Calu3 (cell line): ENCODE measurements at regions not wholly inside any gene's neighbourhood (a gene's known extent, or its start where the extent isn't known, plus 50 kb on each side); places are given as distances from the start of the nearest gene placed in this dataset.

Experiments used
- BruUV-seq: library from RNA; stranded (reverse); fragments of 400-500 nt; replicated peaks from 2 replicates; lab custom pipeline; 2021; lab: Mats Ljungman, UMichigan
- CTCF ChIA-PET: fragments of 300-600 bp; sonication (Branson Sonifier 250); formaldehyde crosslinking; loops from one replicate; lab custom pipeline; 2022; ENCODE audit warnings: antibody characterized with exemption; lab: Charles Lee
- DNase-seq: peaks from one replicate; pipeline ENCODE4 v3.0.0; 2022
- H3K27ac Mint-ChIP-seq: one replicate; pipeline ENCODE4 v1.8.0; 2022; ENCODE audit warnings: mixed read lengths; ENCODE audit not compliant: unreplicated experiment
- H3K27me3 Mint-ChIP-seq: one replicate; pipeline ENCODE4 v1.8.0; 2022; ENCODE audit warnings: mixed read lengths; ENCODE audit not compliant: unreplicated experiment
- H3K36me3 Mint-ChIP-seq: one replicate; pipeline ENCODE4 v1.8.0; 2022; ENCODE audit warnings: mild to moderate bottlenecking, moderate library complexity, mixed read lengths; ENCODE audit not compliant: insufficient read depth, unreplicated experiment
- H3K4me1 Mint-ChIP-seq: one replicate; pipeline ENCODE4 v1.8.0; 2022; ENCODE audit warnings: mild to moderate bottlenecking, low read depth, mixed read lengths; ENCODE audit not compliant: unreplicated experiment
- H3K4me3 Mint-ChIP-seq: one replicate; pipeline ENCODE4 v1.8.0; 2022; ENCODE audit warnings: mild to moderate bottlenecking, low read depth, moderate library complexity, mixed read lengths; ENCODE audit not compliant: unreplicated experiment
- H3K9me3 Mint-ChIP-seq: one replicate; pipeline ENCODE4 v1.8.0; 2022; ENCODE audit warnings: low read depth, mixed read lengths; ENCODE audit not compliant: unreplicated experiment
- intact Hi-C: fragments of 100-400 bp; cut with micrococcal nuclease; formaldehyde crosslinking; loops from one replicate; pipeline ENCODE4 v1.10.0; 2022; ENCODE audit not compliant: unreplicated experiment
- TF ChIP-seq, protein P1 (sequence below): fragments of 200-600 bp; IDR thresholded peaks from one replicate; pipeline ENCODE4 v1.8.0; 2022; ENCODE audit warnings: antibody characterized with exemption; ENCODE audit not compliant: unreplicated experiment

DNA sequence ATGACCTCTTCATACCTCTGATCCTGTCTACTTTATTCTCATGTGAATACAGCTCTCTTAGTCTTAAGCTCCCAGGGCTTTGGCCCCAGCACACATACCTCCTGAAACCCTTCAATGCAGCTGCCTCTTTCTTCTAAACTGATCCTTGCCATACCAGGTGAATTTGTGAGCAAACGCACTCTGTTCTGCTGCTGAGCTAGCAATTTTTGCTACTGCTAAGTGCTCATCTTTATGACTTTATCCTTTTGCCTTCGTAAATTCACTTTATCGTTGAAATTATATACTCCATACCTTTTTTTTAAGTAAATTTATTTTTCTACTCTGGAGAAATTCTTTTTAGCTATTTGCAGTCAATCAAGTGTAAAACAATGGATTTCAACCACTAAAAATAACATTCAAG, 287.7 kb downstream of the CMPK2 start:
- CTCF ChIA-PET, result no interaction called here
- H3K36me3 Mint-ChIP-seq, result no peaks in the 10 kb centered on the region
- peaks cover 5% of the 10 kb centered on the region for H3K9me3 Mint-ChIP-seq
- TF ChIP-seq, protein P1, sequence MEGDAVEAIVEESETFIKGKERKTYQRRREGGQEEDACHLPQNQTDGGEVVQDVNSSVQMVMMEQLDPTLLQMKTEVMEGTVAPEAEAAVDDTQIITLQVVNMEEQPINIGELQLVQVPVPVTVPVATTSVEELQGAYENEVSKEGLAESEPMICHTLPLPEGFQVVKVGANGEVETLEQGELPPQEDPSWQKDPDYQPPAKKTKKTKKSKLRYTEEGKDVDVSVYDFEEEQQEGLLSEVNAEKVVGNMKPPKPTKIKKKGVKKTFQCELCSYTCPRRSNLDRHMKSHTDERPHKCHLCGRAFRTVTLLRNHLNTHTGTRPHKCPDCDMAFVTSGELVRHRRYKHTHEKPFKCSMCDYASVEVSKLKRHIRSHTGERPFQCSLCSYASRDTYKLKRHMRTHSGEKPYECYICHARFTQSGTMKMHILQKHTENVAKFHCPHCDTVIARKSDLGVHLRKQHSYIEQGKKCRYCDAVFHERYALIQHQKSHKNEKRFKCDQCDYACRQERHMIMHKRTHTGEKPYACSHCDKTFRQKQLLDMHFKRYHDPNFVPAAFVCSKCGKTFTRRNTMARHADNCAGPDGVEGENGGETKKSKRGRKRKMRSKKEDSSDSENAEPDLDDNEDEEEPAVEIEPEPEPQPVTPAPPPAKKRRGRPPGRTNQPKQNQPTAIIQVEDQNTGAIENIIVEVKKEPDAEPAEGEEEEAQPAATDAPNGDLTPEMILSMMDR, result no peak
- DNase-seq, result no peak
- no peaks in the 10 kb centered on the region for H3K27me3 Mint-ChIP-seq
- intact Hi-C loops, result no loop called here
- no peak overlapping the region for H3K27ac Mint-ChIP-seq
- no TSS peak for BruUV-seq
- H3K4me3 Mint-ChIP-seq, result no peak overlapping the region
- H3K4me1 Mint-ChIP-seq, result no peaks in the 10 kb centered on the region

DNA sequence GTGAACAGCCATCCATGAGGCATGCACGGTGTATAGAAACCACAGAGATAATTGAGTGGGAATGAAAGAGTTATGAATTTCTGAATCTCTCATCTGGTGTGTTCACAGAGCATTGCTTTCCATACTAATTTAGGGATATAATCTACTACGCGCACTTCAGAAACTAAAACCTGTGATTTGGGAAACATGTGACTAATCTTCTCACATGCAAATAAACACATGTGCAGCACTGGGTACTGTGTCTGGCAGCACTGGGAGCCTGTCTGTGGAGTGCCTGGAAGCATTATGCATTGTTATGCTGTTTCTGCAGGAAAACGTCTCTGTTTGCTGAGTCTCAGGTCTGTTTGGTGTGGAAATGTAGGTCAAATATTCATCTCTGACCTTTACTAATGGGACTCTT, 287.3 kb downstream of the CMPK2 start:
- intact Hi-C loops, result no loop called here
- H3K9me3 Mint-ChIP-seq, result peaks cover 5% of the 10 kb centered on the region
- no peaks in the 10 kb centered on the region for H3K27me3 Mint-ChIP-seq
- H3K36me3 Mint-ChIP-seq, result no peaks in the 10 kb centered on the region
- no peaks in the 10 kb centered on the region for H3K4me1 Mint-ChIP-seq
- H3K27ac Mint-ChIP-seq, result no peak overlapping the region
- CTCF ChIA-PET, result no interaction called here
- no peak overlapping the region for H3K4me3 Mint-ChIP-seq
- TF ChIP-seq, protein P1, result no peak
- BruUV-seq, result no TSS peak
- DNase-seq, result no peak

DNA sequence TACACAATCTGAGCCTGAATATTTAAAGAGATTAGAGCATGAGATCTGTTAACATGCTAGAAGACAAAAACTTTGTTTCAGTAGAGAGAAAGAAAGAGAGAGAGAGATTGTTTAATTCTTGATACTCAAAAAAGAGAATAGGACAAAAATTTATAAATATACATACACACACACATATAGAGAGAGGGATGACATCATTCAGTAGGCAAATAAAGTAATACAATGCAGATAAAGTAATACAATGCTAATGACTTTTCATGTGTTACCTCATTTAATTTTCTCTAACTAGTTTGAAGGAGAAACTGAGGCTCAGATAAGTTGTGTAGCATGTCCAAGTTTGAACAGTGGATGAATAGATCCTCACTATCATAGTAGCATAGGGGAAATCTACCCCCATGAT, 286.4 kb downstream of the CMPK2 start:
- Mint-ChIP-seq H3K27me3 (no peaks in the 10 kb centered on the region), H3K4me1 (no peaks in the 10 kb centered on the region), H3K9me3 (peaks cover 5% of the 10 kb centered on the region), H3K4me3 (no peak overlapping the region), H3K27ac (no peak overlapping the region), H3K36me3 (no peaks in the 10 kb centered on the region)
- BruUV-seq, result no TSS peak
- TF ChIP-seq, protein P1, result no peak
- CTCF ChIA-PET, result no interaction called here
- DNase-seq, result no peak
- intact Hi-C loops, result no loop called here

GRCh38 chr2:6580982-6581381, 284.7 kb downstream of the CMPK2 start:
- no peaks in the 10 kb centered on the region for H3K36me3 Mint-ChIP-seq
- no peaks in the 10 kb centered on the region for H3K4me1 Mint-ChIP-seq
- no peak overlapping the region for H3K4me3 Mint-ChIP-seq
- no TSS peak for BruUV-seq
- DNase-seq, result no peak
- TF ChIP-seq, protein P1, result no peak
- H3K27me3 Mint-ChIP-seq, result no peaks in the 10 kb centered on the region
- intact Hi-C loops, result no loop called here
- H3K27ac Mint-ChIP-seq, result no peak overlapping the region
- CTCF ChIA-PET, result no interaction called here
- peaks cover 5% of the 10 kb centered on the region for H3K9me3 Mint-ChIP-seq

- Mint-ChIP-seq H3K27me3 (no peaks in the 10 kb centered on the region), H3K4me1 (no peaks in the 10 kb centered on the region), H3K36me3 (no peaks in the 10 kb centered on the region), H3K27ac (no peak overlapping the region), H3K9me3 (peaks cover 6% of the 10 kb centered on the region), H3K4me3 (no peak overlapping the region)
- CTCF ChIA-PET, result no interaction called here
- intact Hi-C loops, result no loop called here
- no TSS peak for BruUV-seq
- DNase-seq, result no peak
- TF ChIP-seq, protein P1, result no peak
These were observed 276.6 kb downstream of the CMPK2 start for GRCh38 chr2:6589150-6589549.
